ENCODE measurements at regions not wholly inside any gene's neighbourhood (a gene's known extent, or its start where the extent isn't known, plus 50 kb on each side); places are given as distances from the start of the nearest gene placed in this dataset.
A peak's percentile ranks its signal among the peaks of the same experiment; 100 is the strongest.

GRCh38 chr11:28566339-28567089 lies 458.3 kb downstream of the METTL15 start:
- DNase-seq (ENCODE audit: low spot score): peak; percentile 87
- Mint-ChIP-seq H3K4me1 (ENCODE audit: low read depth) (peaks cover 18% of the 10 kb centered on the region), H3K36me3 (ENCODE audit: low read depth) (no peaks in the 10 kb centered on the region), H3K27ac (ENCODE audit: unreplicated experiment) (peak overlapping the region; percentile 95), H3K27me3 (ENCODE audit: low read depth) (no peaks in the 10 kb centered on the region), H3K4me3 (ENCODE audit: unreplicated experiment) (peak overlapping the region; percentile 57), H3K9me3 (ENCODE audit: low read depth) (no peaks in the 10 kb centered on the region)
- TF ChIP-seq CTCF (IDR thresholded peaks at IDR 0.05): no peak

GRCh38 chr11:28559492-28559891 lies 451.3 kb downstream of the METTL15 start:
- TF ChIP-seq CTCF (IDR thresholded peaks at IDR 0.05): no peak
- Mint-ChIP-seq H3K4me1 (ENCODE audit: low read depth) (no peaks in the 10 kb centered on the region), H3K4me3 (ENCODE audit: unreplicated experiment) (no peak overlapping the region), H3K36me3 (ENCODE audit: low read depth) (no peaks in the 10 kb centered on the region), H3K9me3 (ENCODE audit: low read depth) (peaks cover 4% of the 10 kb centered on the region), H3K27me3 (ENCODE audit: low read depth) (no peaks in the 10 kb centered on the region), H3K27ac (ENCODE audit: unreplicated experiment) (no peak overlapping the region)
- no peak for DNase-seq (ENCODE audit: low spot score)

GRCh38 chr11:28547321-28547741 lies 439.1 kb downstream of the METTL15 start:
- Mint-ChIP-seq H3K36me3 (ENCODE audit: low read depth) (no peaks in the 10 kb centered on the region), H3K4me1 (ENCODE audit: low read depth) (no peaks in the 10 kb centered on the region), H3K4me3 (ENCODE audit: unreplicated experiment) (no peak overlapping the region), H3K9me3 (ENCODE audit: low read depth) (no peaks in the 10 kb centered on the region), H3K27me3 (ENCODE audit: low read depth) (no peaks in the 10 kb centered on the region), H3K27ac (ENCODE audit: unreplicated experiment) (no peak overlapping the region)
- no peak for DNase-seq (ENCODE audit: low spot score)
- TF ChIP-seq CTCF (IDR thresholded peaks at IDR 0.05): no peak

GRCh38 chr11:28545536-28545935 lies 437.3 kb downstream of the METTL15 start:
- no peak for TF ChIP-seq CTCF (IDR thresholded peaks at IDR 0.05)
- Mint-ChIP-seq H3K9me3 (ENCODE audit: low read depth) (no peaks in the 10 kb centered on the region), H3K4me3 (ENCODE audit: unreplicated experiment) (no peak overlapping the region), H3K4me1 (ENCODE audit: low read depth) (no peaks in the 10 kb centered on the region), H3K36me3 (ENCODE audit: low read depth) (no peaks in the 10 kb centered on the region), H3K27me3 (ENCODE audit: low read depth) (no peaks in the 10 kb centered on the region), H3K27ac (ENCODE audit: unreplicated experiment) (no peak overlapping the region)
- DNase-seq (ENCODE audit: low spot score): no peak

- H3K27ac Mint-ChIP-seq (ENCODE audit: unreplicated experiment): no peak overlapping the region
- no peaks in the 10 kb centered on the region for H3K9me3 Mint-ChIP-seq (ENCODE audit: low read depth)
- H3K27me3 Mint-ChIP-seq (ENCODE audit: low read depth): no peaks in the 10 kb centered on the region
- H3K4me1 Mint-ChIP-seq (ENCODE audit: low read depth): no peaks in the 10 kb centered on the region
- DNase-seq (ENCODE audit: low spot score): no peak
- H3K4me3 Mint-ChIP-seq (ENCODE audit: unreplicated experiment): no peak overlapping the region
- no peaks in the 10 kb centered on the region for H3K36me3 Mint-ChIP-seq (ENCODE audit: low read depth)
- no peak for TF ChIP-seq CTCF (IDR thresholded peaks at IDR 0.05)
These were observed 434.4 kb downstream of the METTL15 start for GRCh38 chr11:28542561-28542960.

All from chondrocyte (in vitro differentiated cells).